OCI-LY7 (cell line): ENCODE measurements at regions not wholly inside any gene's neighbourhood (a gene's known extent, or its start where the extent isn't known, plus 50 kb on each side); places are given as distances from the start of the nearest gene placed in this dataset.

ENCODE experiments used
- BruUV-seq: library from RNA; stranded (reverse); fragments of 400-500 nt; replicated peaks from 2 replicates; lab custom pipeline; 2021; lab: Mats Ljungman, UMichigan
- CTCF ChIA-PET: fragments of 300-600 bp; sonication (Branson Sonifier 250); formaldehyde crosslinking; loops from one replicate; lab custom pipeline; 2022; ENCODE audit warnings: antibody characterized with exemption; ENCODE audit not compliant: unreplicated experiment; lab: Charles Lee
- POLR2A ChIA-PET: fragments of 300-600 bp; sonication (Branson Sonifier 250); formaldehyde crosslinking; loops from one replicate; lab custom pipeline; 2022; ENCODE audit warnings: antibody characterized with exemption; lab: Charles Lee
- DNase-seq: peaks from one replicate; pipeline ENCODE4 v3.0.0-alpha.2; 2015; ENCODE audit warnings: low spot score
- H2AFZ ChIP-seq: fragments of 200-600 bp; sonication (generic), shearing (Covaris generic); 2 replicates; pipeline ENCODE4 v1.6.1; 2014; ENCODE audit warnings: mild to moderate bottlenecking, antibody characterized with exemption, low read length, moderate library complexity
- H3K27ac ChIP-seq: fragments of 200-600 bp; sonication (generic); 2 replicates; pipeline ENCODE4 v1.5.1; 2014; ENCODE audit warnings: mixed run types, low read depth, mild to moderate bottlenecking, moderate library complexity, low read length, inconsistent platforms; ENCODE audit not compliant: poor library complexity, severe bottlenecking
- H3K36me3 ChIP-seq: fragments of 200-600 bp; sonication (generic); 2 replicates; pipeline ENCODE4 v1.6.1; 2014; ENCODE audit warnings: mild to moderate bottlenecking, antibody characterized with exemption, low read length, moderate library complexity, mixed read lengths; ENCODE audit not compliant: insufficient read depth
- H3K4me1 ChIP-seq: fragments of 200-600 bp; sonication (generic); 2 replicates; pipeline ENCODE4 v1.5.1; 2014; ENCODE audit warnings: mild to moderate bottlenecking, low read length; ENCODE audit not compliant: insufficient read depth, poor library complexity, severe bottlenecking
- H3K4me2 ChIP-seq: fragments of 200-600 bp; sonication (generic); 2 replicates; pipeline ENCODE4 v1.6.1; 2014; ENCODE audit warnings: mild to moderate bottlenecking, low read length
- H3K4me3 ChIP-seq: fragments of 200-600 bp; sonication (generic); 2 replicates; pipeline ENCODE4 v1.5.1; 2014; ENCODE audit warnings: mild to moderate bottlenecking, low read depth, low read length; ENCODE audit not compliant: poor library complexity, severe bottlenecking
- H3K79me2 ChIP-seq: fragments of 200-600 bp; sonication (generic); 2 replicates; pipeline ENCODE4 v1.6.1; 2016; ENCODE audit warnings: low read depth, mild to moderate bottlenecking, low read length, moderate library complexity, mixed read lengths; ENCODE audit not compliant: insufficient read depth
- H3K9me2 ChIP-seq: fragments of 200-600 bp; sonication (generic); 2 replicates; pipeline ENCODE4 v1.6.1; 2016; ENCODE audit warnings: mild to moderate bottlenecking, low read length, mixed read lengths; ENCODE audit not compliant: insufficient read depth
- H3K9me3 ChIP-seq: fragments of 200-600 bp; sonication (generic); 2 replicates; pipeline ENCODE4 v1.6.1; 2014; ENCODE audit warnings: mild to moderate bottlenecking, mixed run types, low read length, mixed read lengths
- H4K20me1 ChIP-seq: fragments of 200-600 bp; sonication (generic); 2 replicates; pipeline ENCODE4 v1.6.1; 2014; ENCODE audit warnings: mild to moderate bottlenecking, antibody characterized with exemption, low read length, moderate library complexity, mixed read lengths; ENCODE audit not compliant: insufficient read depth
- CTCF ChIP-seq: fragments of 200-600 bp; sonication (generic); conservative IDR thresholded peaks from 2 replicates; pipeline ENCODE4 v1.5.1; 2014; ENCODE audit warnings: mild to moderate bottlenecking, antibody characterized with exemption, low read length, moderate library complexity, mixed read lengths
- EZH2phosphoT487 ChIP-seq: fragments of 200-600 bp; sonication (generic); IDR thresholded peaks from 2 replicates; pipeline ENCODE4 v1.6.1; 2018; ENCODE audit warnings: low read depth, borderline replicate concordance, mild to moderate bottlenecking, mixed run types, antibody characterized with exemption, low read length, moderate library complexity, mixed read lengths
- intact Hi-C: fragments of 100-400 bp; cut with micrococcal nuclease; formaldehyde crosslinking; loops from one replicate; pipeline ENCODE4 v1.10.0; 2022; ENCODE audit not compliant: unreplicated experiment

GRCh38 chr3:178223876-178224275, 312.4 kb upstream of the KCNMB2 start:
- Histone ChIP-seq H3K4me3 (no peak overlapping the region), H3K36me3 (no peaks in the 10 kb centered on the region), H3K27ac (no peak overlapping the region), H3K4me2 (no peak overlapping the region), H3K9me2 (no peaks in the 10 kb centered on the region), H4K20me1 (no peaks in the 10 kb centered on the region), H3K79me2 (no peaks in the 10 kb centered on the region), H2AFZ (no peak overlapping the region), H3K4me1 (no peaks in the 10 kb centered on the region), H3K9me3 (no peaks in the 10 kb centered on the region)
- ChIA-PET CTCF (no interaction called here), POLR2A (interaction anchor here (0.5 kb wide), 1 partner anchor 1800 kb away, joined by 4 read pairs; no protein-coding TSS in a partner anchor)
- BruUV-seq: no TSS peak
- TF ChIP-seq EZH2phosphoT487: no peak
- TF ChIP-seq CTCF: no peak
- DNase-seq: no peak
- intact Hi-C loops: no loop called here

DNA sequence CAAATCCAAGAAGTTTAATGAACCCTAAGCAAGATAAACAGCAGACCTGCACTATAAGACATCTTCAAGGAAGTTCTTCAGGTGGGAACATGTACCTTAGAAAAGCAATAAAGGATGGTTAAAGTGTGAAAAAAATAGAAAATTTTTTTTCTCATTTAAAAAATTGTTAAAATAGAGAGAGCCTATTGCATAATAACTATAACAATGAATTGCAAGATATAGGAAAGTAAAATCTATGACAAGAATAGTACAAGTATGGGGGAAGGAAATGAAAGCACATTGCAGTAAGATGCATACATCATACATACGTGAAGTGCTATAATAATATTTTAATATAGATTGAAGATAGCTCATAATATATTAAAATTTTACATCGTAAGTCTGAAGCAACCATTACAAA, 310.1 kb upstream of the KCNMB2 start:
- Histone ChIP-seq H2AFZ (no peak overlapping the region), H3K4me2 (no peak overlapping the region), H3K27ac (no peak overlapping the region), H3K4me3 (no peak overlapping the region), H3K4me1 (no peaks in the 10 kb centered on the region), H3K36me3 (no peaks in the 10 kb centered on the region), H3K9me3 (no peaks in the 10 kb centered on the region), H3K79me2 (no peaks in the 10 kb centered on the region), H4K20me1 (no peaks in the 10 kb centered on the region), H3K9me2 (no peaks in the 10 kb centered on the region)
- DNase-seq: no peak
- TF ChIP-seq CTCF: no peak
- POLR2A ChIA-PET: interaction anchor here (0.7 kb wide), 1 partner anchor 1729 kb away, joined by 3 read pairs; no protein-coding TSS in a partner anchor
- BruUV-seq: no TSS peak
- CTCF ChIA-PET: no interaction called here
- intact Hi-C loops: no loop called here

- no peaks in the 10 kb centered on the region for H3K4me1 ChIP-seq
- H3K4me2 ChIP-seq: no peak overlapping the region
- intact Hi-C loops: no loop called here
- ChIA-PET CTCF (no interaction called here), POLR2A (interaction anchor here (0.7 to 0.9 kb wide), 2 partner anchors 18 to 25 kb away, joined by 3 read pairs; no protein-coding TSS in a partner anchor)
- H4K20me1 ChIP-seq: no peaks in the 10 kb centered on the region
- H2AFZ ChIP-seq: no peak overlapping the region
- no peaks in the 10 kb centered on the region for H3K9me2 ChIP-seq
- no peak for TF ChIP-seq EZH2phosphoT487
- TF ChIP-seq CTCF: no peak
- no peaks in the 10 kb centered on the region for H3K79me2 ChIP-seq
- BruUV-seq: no TSS peak
- DNase-seq: no peak
- H3K4me3 ChIP-seq: no peak overlapping the region
- no peak overlapping the region for H3K27ac ChIP-seq
- no peaks in the 10 kb centered on the region for H3K9me3 ChIP-seq
- H3K36me3 ChIP-seq: no peaks in the 10 kb centered on the region
These were observed 304.6 kb upstream of the KCNMB2 start for GRCh38 chr3:178231645-178232044.
